HepG2 (cell line): ENCODE measurements at regions not wholly inside any gene's neighbourhood (a gene's known extent, or its start where the extent isn't known, plus 50 kb on each side); places are given as distances from the start of the nearest gene placed in this dataset.

Experiments
- ATAC-seq: fragments of 200-7000 bp; cut with Tn5 transposase; 3 replicates; pipeline ENCODE4 v1.9.1; 2020; ENCODE audit warnings: mild to moderate bottlenecking, moderate library complexity
- BruUV-seq: library from RNA; stranded (reverse); fragments of 400-500 nt; replicated peaks from 2 replicates; lab custom pipeline; 2021; lab: Mats Ljungman, UMichigan
- CTCF ChIA-PET: fragments of 300-600 bp; formaldehyde crosslinking; extraction: SDS; loops from one replicate; lab custom pipeline; 2021; ENCODE audit warnings: low total read pairs, inconsistent platforms, low intra/inter-chr PET ratio; lab: Yijun Ruan, JAX
- POLR2A ChIA-PET: fragments of 350-600 bp; sonication (Branson Sonifier 250); formaldehyde crosslinking; loops from one replicate; lab custom pipeline; 2020; ENCODE audit warnings: antibody characterized with exemption, inconsistent platforms; lab: Yijun Ruan, JAX
- DNase-seq: peaks from one replicate; pipeline ENCODE4 v3.0.0-alpha.2; 2015; ENCODE audit warnings: low spot score
- FAIRE-seq: peaks from 3 replicates; lab custom pipeline; 2011; peaks lifted over from hg19 to GRCh38; lab: Jason Lieb, UNC
- H2AFZ ChIP-seq: one replicate; pipeline ENCODE4 v1.6.1; 2011; ENCODE audit warnings: low read length, inconsistent platforms
- H3K27ac ChIP-seq: fragments of 300-600 bp; 3 replicates; pipeline ENCODE4 v1.8.0; 2011; ENCODE audit warnings: mixed run types, mild to moderate bottlenecking, mixed read lengths, low read length, inconsistent platforms; ENCODE audit not compliant: insufficient read depth; ENCODE audit errors: extremely low read length
- H3K27me3 ChIP-seq, 2 experiments: fragments of 200-600 bp in 1 of 2; 2 replicates in 1 of 2; 3 replicates in 1 of 2; pipeline versions ENCODE4 v1.6.0 to v1.8.0; 2011; ENCODE audit warnings: low read length in 2 of 2, mild to moderate bottlenecking in 2 of 2, moderate library complexity in 2 of 2, inconsistent platforms in 1 of 2; ENCODE audit not compliant: insufficient read depth in 2 of 2, control insufficient read depth in 1 of 2
- H3K36me3 ChIP-seq, 2 experiments: fragments of 200-600 bp in 1 of 2; replicated peaks in 1 of 2; 2 replicates in 1 of 2; 3 replicates in 1 of 2; pipeline versions ENCODE4 v1.5.1 to v1.8.0; 2011; ENCODE audit warnings: low read length in 2 of 2, inconsistent platforms in 1 of 2; ENCODE audit not compliant: insufficient read depth in 2 of 2, control insufficient read depth in 1 of 2
- H3K4me1 ChIP-seq: 2 replicates; pipeline ENCODE4 v1.5.1; 2012; ENCODE audit warnings: low read length, inconsistent platforms; ENCODE audit not compliant: insufficient read depth
- H3K4me2 ChIP-seq: 2 replicates; pipeline ENCODE4 v1.6.0; 2011; ENCODE audit warnings: low read depth, low read length, inconsistent platforms
- H3K4me3 ChIP-seq, 3 experiments: fragments of 200-600 bp in 1 of 3; sonication (generic), shearing (Covaris generic) in 1 of 3; replicated peaks in 1 of 3; 2 replicates each; pipeline ENCODE4 v1.5.1; 2011 to 2016; ENCODE audit warnings: low read length in 3 of 3, inconsistent platforms in 2 of 3, low read depth in 2 of 3, mild to moderate bottlenecking in 2 of 3, control low read depth in 1 of 3, mixed read lengths in 1 of 3; ENCODE audit not compliant: insufficient read depth in 1 of 3
- H3K79me2 ChIP-seq: one replicate; pipeline ENCODE4 v1.6.1; 2011; ENCODE audit warnings: low read length, inconsistent platforms; ENCODE audit not compliant: insufficient read depth
- H3K9ac ChIP-seq: 2 replicates; pipeline ENCODE4 v1.6.0; 2011; ENCODE audit warnings: mild to moderate bottlenecking, low read depth, low read length, inconsistent platforms; ENCODE audit not compliant: insufficient read depth
- H3K9me3 ChIP-seq: 2 replicates; pipeline ENCODE4 v1.5.1; 2012; ENCODE audit warnings: mild to moderate bottlenecking, low read length
- H4K20me1 ChIP-seq: 2 replicates; pipeline ENCODE4 v1.6.0; 2011; ENCODE audit warnings: inconsistent platforms, mild to moderate bottlenecking, low read length, moderate library complexity; ENCODE audit not compliant: insufficient read depth
- CENPBD1 ChIP-seq: sonication (generic); formaldehyde crosslinking; IDR thresholded peaks from 2 replicates; pipeline ENCODE4 v1.8.0; 2022; ENCODE audit warnings: missing genetic modification reagents, low read depth, mild to moderate bottlenecking, borderline replicate concordance
- CREB1 ChIP-seq, 2 experiments: fragments of 450-650 bp in 1 of 2; IDR thresholded peaks; 2 replicates each; pipeline ENCODE4 v1.6.1; 2016 to 2017; ENCODE audit warnings: control low read depth in 1 of 2, mild to moderate bottlenecking in 1 of 2, missing compliant biosample characterization in 1 of 2, missing genetic modification characterization in 1 of 2
- ETS1 ChIP-seq: sonication (generic); formaldehyde crosslinking; IDR thresholded peaks from 2 replicates; pipeline ENCODE4 v1.4.0; 2020; ENCODE audit warnings: missing genetic modification reagents
- FOXK2 ChIP-seq: fragments of 450-650 bp; IDR thresholded peaks from 2 replicates; pipeline ENCODE4 v1.6.1; 2016
- GRHL1 ChIP-seq: sonication (generic); formaldehyde crosslinking; conservative IDR thresholded peaks from 2 replicates; pipeline ENCODE4 v1.8.0; 2022; ENCODE audit warnings: missing genetic modification reagents
- JUN ChIP-seq: sonication (generic); formaldehyde crosslinking; IDR thresholded peaks from 2 replicates; pipeline ENCODE4 v1.4.0; 2020; ENCODE audit warnings: mild to moderate bottlenecking, missing genetic modification reagents
- KMT2B ChIP-seq: IDR thresholded peaks from 2 replicates; pipeline ENCODE4 v1.6.1; 2016; ENCODE audit warnings: missing genetic modification reagents, missing compliant biosample characterization
- MAFF ChIP-seq: IDR thresholded peaks from 2 replicates; pipeline ENCODE4 v1.6.1; 2011; ENCODE audit warnings: low read depth, low read length, improper control_type of control experiment
- MAFK ChIP-seq, 2 experiments: IDR thresholded peaks in 1 of 2; conservative IDR thresholded peaks in 1 of 2; 2 replicates each; pipeline ENCODE4 v1.6.1; 2011; ENCODE audit warnings: improper control_type of control experiment in 2 of 2, low read length in 2 of 2
- POLR2AphosphoS5 ChIP-seq: IDR thresholded peaks from 2 replicates; pipeline ENCODE4 v1.6.1; 2012; ENCODE audit warnings: low read depth, low read length
- REPIN1 ChIP-seq: sonication (generic); formaldehyde crosslinking; IDR thresholded peaks from 2 replicates; pipeline ENCODE4 v1.8.0; 2022; ENCODE audit warnings: missing genetic modification reagents, low read depth, mild to moderate bottlenecking, borderline replicate concordance
- ZNF230 ChIP-seq: sonication (generic); formaldehyde crosslinking; IDR thresholded peaks from 2 replicates; pipeline ENCODE4 v1.4.0; 2020; ENCODE audit warnings: mild to moderate bottlenecking, missing genetic modification reagents
- ZNF33B ChIP-seq: sonication (generic); formaldehyde crosslinking; IDR thresholded peaks from 2 replicates; pipeline ENCODE4 v1.5.1; 2020; ENCODE audit warnings: mild to moderate bottlenecking, missing genetic modification reagents
- WGBS: methylation state at CpG from one replicate; pipeline ENCODE4 v1.1.6; 2017; ENCODE audit warnings: low lambda C conversion rate; 5-methylcytosine and 5-hydroxymethylcytosine counted together
- in situ Hi-C: cut with HindIII; loops from 2 replicates; pipeline ENCODE4 v1.10.0; 2017; ENCODE audit warnings: low pct_unique_long_range_greater_than_20kb; ENCODE audit not compliant: extremely low pct_ligation_motif_present
- intact Hi-C: fragments of 100-400 bp; cut with micrococcal nuclease; formaldehyde crosslinking; loops from one replicate; pipeline ENCODE4 v1.10.0; 2022; ENCODE audit not compliant: unreplicated experiment

GRCh38 chr1:60822252-60822651 lies 260.1 kb upstream of the NFIA start:
- TF ChIP-seq ZNF230 (CRISPR knock-in tag) (no peak), MAFK (conservative IDR thresholded peaks at IDR 0.05 in 1 of 2, IDR thresholded peaks at IDR 0.05 in 1 of 2; ENCODE audit: low read length in 2 of 2) (peak; percentile 90 to 95), CREB1 (IDR thresholded peaks at IDR 0.05) (peak; percentile 30; the same call in 1 of the 2 replicates), CREB1 (CRISPR knock-in tag; IDR thresholded peaks at IDR 0.05) (no peak), MAFF (peak; percentile 91)
- FAIRE-seq (no peak), ATAC-seq (no peak), DNase-seq (no peak)
- no peaks in the 10 kb centered on the region for H3K79me2 ChIP-seq
- no peak overlapping the region for H3K4me3 ChIP-seq
- no peaks in the 10 kb centered on the region for H3K9me3 ChIP-seq
- no TSS peak for BruUV-seq
- no peak overlapping the region for H3K4me2 ChIP-seq
- ChIA-PET CTCF (no interaction called here), POLR2A (no interaction called here)
- no peaks in the 10 kb centered on the region for H4K20me1 ChIP-seq
- in situ Hi-C loops, result no loop called here
- no peaks in the 10 kb centered on the region for H3K4me1 ChIP-seq
- no peak overlapping the region for H2AFZ ChIP-seq
- H3K36me3 ChIP-seq, result no peaks in the 10 kb centered on the region
- WGBS, result 3% methylated on average over 1 of the region's 1 CpG
- no peak overlapping the region for H3K9ac ChIP-seq
- no peak overlapping the region for H3K27ac ChIP-seq
- intact Hi-C loops, result no loop called here
- no peaks in the 10 kb centered on the region for H3K27me3 ChIP-seq

GRCh38 chr1:60821156-60821555 lies 261.2 kb upstream of the NFIA start:
- Histone ChIP-seq H3K9me3 (no peaks in the 10 kb centered on the region), H3K9ac (no peak overlapping the region), H3K4me1 (no peaks in the 10 kb centered on the region), H3K36me3 (no peaks in the 10 kb centered on the region), H3K27ac (no peak overlapping the region), H2AFZ (no peak overlapping the region), H3K79me2 (no peaks in the 10 kb centered on the region), H4K20me1 (no peaks in the 10 kb centered on the region), H3K4me2 (no peak overlapping the region), H3K4me3 (no peak overlapping the region), H3K27me3 (no peaks in the 10 kb centered on the region)
- WGBS, result 0% methylated on average over 1 of the region's 1 CpG
- no peak for DNase-seq
- ATAC-seq, result no peak
- no peak for FAIRE-seq
- ChIA-PET POLR2A (no interaction called here), CTCF (no interaction called here)
- BruUV-seq, result no TSS peak
- in situ Hi-C loops (no loop called here), intact Hi-C loops (no loop called here)
- TF ChIP-seq JUN (CRISPR knock-in tag) (no peak), POLR2AphosphoS5 (no peak), GRHL1 (CRISPR knock-in tag) (no peak), CENPBD1 (CRISPR knock-in tag) (no peak), ZNF33B (no peak), ETS1 (CRISPR knock-in tag) (no peak), REPIN1 (CRISPR knock-in tag) (no peak), KMT2B (CRISPR knock-in tag) (no peak), FOXK2 (no peak)
